ENCODE measurements at regions not wholly inside any gene's neighbourhood (a gene's known extent, or its start where the extent isn't known, plus 50 kb on each side); places are given as distances from the start of the nearest gene placed in this dataset.

DNA sequence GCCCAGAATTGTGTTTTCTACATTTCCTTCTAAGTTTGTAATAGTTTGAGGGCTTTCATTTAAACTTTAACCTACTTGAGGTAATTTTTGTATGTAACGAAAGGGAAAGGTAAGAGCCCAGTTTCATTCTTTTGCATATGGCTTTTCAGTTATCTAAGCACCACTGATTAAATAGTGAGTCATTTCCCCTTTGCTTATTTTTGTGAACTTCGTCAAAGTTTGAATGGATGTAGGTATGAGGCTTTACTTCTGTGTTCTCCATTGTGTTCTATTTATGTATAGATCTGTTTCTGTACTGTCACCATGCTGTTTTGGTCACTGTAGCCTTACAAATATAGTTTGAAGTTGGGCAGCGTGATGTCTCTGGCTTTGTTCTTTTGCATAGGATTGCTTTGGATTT is 944.8 kb upstream of the CNTNAP5 start:
- DNase-seq = no peak

DNA sequence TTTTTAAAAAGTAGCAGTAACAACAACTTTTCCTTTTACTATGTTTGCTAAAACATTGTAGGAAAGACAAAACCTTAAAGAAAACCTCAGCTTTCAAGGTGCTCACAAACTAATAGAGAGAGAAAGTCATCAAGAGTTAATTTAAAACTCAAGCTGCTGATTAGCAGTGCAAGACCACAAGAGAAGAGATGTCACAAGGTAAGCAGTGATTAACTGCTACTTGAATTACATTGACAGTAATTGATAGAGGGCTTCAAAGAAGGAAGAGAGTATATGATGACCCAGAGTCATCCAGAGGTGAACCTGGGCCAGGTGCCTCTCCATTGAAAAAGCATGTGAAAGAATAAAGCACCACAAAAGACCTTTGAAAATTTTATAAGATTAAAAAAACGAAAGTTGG is 939.6 kb upstream of the CNTNAP5 start:
- DNase-seq = no peak

DNA sequence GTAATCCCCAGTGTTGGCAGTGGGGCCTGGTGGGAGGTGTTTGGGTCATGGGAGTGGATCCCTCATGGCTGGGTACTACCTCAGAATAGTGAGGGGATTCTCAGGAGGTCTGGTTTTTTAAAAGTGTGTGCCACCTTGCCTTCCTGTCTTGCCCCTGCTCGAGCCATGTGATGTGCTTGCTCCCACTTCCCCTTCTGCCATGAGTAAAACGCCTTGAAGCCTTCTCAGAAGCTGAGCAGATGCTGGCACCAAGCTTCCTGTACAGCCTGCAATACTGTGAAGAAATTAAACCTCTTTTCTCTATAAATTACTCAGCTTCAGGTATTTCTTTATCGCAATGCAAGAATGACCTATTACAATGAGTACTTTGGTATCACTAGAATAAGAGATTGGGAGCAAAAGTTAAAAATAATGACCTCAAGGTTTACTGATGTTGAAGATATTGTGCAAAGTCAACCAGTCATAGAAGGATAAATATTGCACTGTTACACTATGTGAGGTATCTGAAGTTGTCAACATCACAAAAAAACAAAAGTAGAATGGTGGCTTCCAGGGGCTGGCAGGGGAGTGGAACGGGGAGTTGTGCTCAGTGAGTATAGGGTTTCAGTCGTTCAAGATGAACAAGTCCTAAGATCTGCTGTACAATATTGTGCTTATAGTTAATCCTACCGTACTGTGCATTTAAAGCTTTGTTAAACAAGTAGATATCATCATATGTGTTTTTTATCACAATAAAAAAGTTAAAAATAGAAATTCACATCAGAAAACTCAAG is 938.3 kb upstream of the CNTNAP5 start:
- no peak for DNase-seq

DNA sequence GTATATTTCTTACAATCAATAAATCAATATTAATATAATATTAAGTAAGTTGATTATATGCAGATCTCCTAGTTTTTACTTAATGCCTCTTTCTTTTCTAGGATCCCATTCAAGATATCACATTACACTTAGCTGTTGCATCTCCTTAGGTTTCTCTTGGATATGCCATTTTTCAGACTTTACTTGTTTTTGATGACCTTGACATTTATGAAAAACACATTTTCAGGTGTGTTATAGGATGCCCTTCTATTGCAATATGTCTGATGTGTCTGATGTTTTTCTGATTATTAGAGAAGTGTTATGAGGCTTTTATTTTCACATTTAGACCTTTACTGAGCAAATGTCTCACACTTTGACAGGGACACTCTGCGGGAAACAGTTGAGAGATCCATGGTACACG is 933.6 kb upstream of the CNTNAP5 start:
- DNase-seq = no peak

DNA sequence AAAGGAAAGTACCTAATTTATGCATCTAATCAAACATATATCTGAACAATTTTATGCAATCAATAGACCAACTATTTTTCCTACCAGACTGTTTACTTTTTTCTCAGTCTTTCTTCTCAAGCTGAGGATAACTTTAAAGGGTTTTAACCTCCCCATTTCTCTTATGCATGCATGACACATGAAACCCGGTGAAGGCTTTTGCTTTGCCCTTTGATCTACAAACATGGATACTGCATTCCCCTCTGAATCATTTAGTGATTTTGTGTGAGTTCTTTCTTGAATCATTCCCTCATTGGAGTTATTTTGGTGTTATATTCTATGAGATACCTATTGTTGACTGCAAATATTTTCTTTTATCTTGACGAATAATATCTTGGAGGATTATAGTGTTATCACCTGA is 931.9 kb upstream of the CNTNAP5 start:
- DNase-seq = no peak

DNA sequence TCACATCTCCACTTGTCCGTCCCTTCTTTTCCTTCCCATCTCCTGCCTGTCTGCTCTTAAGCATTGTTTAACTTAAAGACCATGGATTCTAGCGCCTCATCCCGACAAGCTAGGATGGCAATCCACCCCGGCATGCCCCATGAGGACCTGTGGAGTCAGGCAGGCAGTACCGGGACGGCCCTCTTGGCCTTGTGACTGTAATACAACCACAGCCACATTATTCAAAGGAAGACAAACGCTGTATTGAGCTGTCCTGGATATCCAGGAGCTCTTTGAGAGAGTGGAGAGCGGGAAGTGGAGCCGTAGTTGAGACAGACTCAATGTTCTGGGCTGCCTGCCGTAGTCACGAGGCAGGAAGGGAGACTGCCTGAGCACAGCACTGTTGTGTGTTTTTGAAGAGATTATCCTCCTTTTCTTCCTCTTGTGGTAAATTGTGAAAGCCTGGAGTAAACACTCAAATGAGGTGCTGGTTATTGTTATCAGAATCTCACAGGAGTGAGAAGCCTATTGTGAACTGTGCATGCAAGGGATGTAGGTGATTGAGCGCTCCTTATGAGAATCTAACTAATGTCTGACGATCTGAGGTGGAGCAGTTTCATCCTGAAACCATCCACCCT is 929.8 kb upstream of the CNTNAP5 start:
- no peak for DNase-seq

DNA sequence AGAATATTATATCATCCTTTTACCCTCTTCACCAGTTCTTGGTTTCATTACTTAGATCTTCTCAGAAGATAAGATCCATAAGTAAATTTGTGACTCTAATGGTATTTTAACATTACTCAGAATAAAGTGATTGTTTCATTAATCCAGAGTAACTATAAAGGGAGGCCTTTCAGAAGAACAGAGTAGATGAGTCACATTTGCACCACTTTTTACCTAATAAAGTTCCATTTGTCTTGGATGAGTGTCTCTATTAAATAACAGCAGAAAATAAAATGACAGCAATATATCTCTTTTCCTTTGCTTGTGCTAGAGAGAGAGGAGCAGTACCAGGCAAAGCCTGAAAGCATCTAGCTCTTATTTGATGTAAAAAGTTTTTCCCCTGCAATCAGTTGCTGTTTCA is 926.5 kb upstream of the CNTNAP5 start:
- no peak for DNase-seq

DNA sequence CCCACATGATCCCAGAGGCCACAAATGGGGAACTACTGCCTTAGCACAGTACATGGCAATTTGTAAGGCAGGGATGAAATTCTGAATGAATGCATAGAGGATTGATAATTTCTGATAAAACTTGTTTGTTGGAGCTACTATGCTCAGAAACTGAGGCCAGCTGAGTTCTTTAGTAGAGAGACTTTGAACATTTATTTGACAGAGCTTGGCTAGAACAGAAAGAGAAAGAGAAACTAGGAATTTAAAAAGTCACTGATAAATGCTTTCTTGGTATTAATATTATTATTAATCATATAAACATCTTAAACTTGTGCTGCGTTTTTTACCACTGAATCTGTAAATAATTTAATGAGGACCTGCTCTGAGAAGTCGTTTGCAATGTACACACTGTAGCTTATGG is 923.7 kb upstream of the CNTNAP5 start:
- no peak for DNase-seq

DNA sequence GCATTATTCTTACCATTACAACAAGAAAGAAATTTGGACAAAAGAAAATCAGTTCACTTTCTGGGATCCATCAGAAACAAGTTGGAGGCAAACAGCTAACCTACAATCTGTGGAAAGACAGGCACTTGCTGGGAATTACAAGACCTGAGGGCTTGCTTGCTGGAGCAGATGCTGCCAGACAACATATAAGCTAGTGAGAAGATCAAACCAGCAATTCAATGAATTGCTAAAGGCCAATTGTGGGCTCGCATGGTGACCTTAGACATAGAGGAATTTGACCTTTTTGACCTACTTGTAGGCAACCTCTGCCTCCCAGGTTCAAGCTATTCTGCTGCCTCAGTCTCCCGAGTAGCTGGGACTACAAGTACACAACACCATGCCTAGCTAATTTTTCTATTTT is 921.2 kb upstream of the CNTNAP5 start:
- DNase-seq = no peak

DNA sequence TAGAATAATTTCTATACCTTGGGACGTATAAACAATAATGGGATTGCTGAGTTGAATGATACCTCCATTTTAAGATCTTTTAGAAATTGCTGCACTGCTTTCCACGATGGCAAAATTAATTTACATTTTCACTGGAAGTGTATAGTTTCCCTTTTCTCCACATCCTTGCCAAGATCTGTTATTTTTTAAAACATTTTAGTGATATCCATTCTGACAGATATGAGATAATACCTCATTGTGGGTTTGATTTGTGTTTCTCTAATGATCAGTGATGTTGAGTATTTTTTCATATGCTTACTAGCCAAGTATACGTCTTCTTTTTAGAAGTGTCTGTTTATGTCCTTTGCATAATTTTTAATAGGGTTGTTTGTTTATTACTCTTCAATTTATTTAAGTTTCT is 908.5 kb upstream of the CNTNAP5 start:
- no peak for DNase-seq

DNA sequence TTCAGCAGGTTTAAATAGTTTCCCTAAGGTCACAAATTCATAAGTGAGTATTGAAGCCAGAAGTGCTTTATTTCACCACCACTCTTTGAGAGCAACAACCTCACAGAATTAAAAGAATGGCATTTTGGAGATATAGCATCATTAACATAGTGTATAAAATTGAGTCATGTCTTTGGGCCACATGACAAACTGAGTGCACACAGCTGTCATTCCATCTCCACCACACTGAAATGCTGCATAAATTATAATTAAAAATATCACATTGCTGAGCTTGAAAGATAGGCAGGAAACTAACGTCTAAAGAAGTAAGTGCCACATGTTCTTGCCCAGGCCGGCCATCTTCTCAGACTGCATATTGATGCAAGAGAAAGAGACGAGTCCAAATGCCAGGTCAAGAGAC is 897.9 kb upstream of the CNTNAP5 start:
- no peak for DNase-seq

DNA sequence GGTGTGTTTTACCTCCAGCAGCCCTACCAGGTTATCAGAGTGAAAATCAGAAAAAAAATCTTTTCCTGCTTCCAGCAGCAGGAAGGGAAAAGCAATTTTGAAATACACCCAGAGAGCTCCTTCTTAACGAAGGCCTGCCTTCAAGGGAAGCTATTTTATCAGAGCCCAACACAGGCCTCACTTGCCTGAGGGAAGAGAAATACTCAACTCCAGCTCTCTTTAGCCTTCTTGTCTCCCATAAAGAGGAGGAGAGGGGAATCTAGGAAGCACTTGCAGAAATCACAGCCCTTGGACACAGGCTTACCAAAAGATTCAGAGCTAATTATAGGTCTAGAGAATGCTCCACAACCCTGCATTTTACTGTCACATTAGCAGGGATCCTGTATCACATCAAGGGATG is 896.1 kb upstream of the CNTNAP5 start:
- DNase-seq = no peak

DNA sequence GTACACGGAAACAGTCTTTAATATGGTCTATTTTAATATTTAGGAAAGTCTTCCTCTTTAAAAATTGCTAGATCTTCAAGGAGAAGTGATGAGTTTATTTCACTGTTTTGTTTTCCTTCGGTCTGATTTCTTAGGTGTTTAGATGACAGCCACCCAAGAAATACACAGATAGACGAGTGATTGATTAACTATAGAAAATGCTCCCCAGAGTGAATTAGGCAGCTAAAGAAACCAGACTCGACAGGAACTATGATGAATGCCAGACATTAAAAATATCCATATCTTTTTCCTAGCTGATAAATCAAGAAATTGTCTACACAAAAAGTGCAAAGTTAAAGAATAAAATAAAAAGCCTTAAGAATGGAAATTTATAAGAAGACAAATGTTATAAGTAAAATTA is 888.7 kb upstream of the CNTNAP5 start:
- no peak for DNase-seq

DNA sequence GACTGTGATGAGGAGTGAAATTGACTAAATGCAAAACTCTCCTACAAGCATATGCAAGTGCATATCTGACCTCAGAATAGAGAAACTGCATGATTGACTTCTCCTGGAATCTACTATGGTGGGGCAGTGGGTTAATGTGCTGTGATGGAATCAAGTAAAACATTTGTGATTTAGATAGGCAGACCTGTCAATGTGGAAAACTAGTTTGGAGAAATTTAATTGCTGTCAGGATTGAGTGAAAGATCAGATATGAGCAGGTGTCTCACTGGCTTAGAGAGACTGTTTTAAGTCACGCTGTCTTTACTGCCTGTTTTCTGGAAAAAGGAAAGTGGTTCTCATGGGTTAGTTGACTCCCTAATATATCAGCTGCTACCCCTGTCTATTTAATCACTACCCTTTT is 881.0 kb upstream of the CNTNAP5 start:
- DNase-seq = no peak

DNA sequence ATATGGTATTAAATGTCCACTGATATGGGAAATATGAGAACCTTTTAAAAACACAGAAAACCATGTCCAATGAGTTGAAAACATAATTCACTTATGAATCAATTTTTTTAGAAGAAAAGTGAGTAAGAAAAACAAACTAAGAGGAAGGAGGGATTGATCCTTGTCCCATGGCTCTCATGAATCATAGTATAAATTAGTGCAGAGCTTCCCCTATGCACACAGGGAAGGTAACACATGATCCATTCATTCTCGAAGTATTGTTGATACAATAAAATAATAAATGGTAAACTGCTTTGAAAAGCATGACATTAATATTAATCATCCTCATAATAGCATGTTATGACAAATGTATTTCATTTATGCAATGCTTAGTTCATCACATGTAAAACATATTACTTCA is 872.0 kb upstream of the CNTNAP5 start:
- DNase-seq = no peak

DNA sequence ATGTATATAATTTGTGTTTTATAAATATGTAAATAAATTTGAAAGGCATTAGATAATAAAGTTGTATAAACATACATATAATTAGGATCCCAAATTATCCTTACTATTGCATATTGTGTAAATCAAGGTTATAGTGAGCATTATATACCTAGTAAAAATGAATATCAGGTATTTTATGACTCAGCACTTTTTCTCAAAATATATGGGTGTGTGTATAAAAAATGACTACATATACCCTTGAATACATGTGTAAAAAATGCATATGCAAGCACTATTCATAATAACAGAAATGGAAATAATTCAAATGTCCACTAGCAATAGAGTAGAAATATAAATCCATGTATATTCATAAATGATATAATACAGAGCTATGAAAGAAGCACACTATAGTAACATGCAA is 870.9 kb upstream of the CNTNAP5 start:
- no peak for DNase-seq

DNA sequence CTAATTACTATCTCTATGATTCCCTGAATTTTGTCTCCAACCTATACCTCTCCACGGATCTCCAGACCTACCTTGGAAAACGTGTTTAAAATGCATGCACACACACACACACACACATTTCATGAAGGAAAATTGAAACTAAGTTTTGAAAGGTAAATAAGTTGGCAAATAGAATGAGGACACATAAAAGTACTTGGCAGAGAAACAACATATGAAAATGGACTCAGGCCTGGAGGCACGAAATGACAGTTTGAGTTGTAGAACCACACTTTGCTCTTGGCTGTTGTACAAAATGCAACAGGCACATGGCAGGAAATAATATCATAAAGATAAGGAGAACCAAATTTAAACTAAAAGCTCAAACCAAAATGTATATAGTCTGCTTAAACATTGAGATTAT is 868.1 kb upstream of the CNTNAP5 start:
- DNase-seq = no peak

DNA sequence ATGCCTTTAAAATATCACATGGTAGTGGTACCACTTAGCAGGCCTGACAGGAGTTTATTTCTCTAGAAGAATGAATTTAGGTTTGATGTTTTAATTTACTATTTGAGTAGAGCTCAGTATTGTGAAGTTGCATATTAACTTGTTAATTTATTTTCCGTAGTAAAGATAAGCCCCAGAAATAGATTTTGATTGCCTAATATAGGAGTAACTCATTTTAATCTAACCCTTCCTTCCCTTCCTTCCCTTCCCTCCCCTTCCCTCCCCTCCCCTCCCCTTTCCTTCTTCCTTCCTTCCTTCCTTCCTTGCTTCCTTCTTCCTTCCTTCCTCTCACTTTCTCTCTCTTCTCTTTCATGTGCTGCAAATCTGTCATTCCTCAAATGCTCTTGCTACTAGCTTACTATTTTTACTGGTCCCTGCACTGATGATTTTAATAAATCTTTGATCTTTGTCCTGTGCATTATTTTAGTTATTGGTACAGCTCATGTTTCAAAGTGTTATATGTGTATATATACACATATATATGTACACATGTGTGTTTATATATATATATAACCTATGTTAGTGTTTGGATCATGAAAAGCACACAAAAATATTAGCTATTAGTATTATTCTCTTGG is 862.6 kb upstream of the CNTNAP5 start:
- DNase-seq = no peak

DNA sequence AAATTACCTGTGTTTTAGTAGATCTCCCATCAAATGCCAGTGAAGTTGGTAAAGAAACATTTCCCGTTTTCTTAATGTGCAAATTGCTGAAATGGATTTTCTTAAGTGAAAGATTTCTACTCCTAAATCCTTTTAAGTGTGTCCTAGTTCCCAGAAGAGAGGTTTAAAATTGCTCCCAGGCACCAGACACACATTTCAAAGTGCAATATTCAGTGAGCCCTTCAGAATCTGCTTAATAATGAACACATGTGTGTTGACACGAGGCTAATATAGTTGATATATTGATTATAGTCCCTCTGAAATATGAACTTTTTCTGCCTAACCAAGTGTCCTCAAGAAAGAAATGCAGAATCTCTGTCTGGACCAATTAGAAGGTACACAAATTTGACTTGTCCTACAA is 861.7 kb upstream of the CNTNAP5 start:
- DNase-seq = no peak

DNA sequence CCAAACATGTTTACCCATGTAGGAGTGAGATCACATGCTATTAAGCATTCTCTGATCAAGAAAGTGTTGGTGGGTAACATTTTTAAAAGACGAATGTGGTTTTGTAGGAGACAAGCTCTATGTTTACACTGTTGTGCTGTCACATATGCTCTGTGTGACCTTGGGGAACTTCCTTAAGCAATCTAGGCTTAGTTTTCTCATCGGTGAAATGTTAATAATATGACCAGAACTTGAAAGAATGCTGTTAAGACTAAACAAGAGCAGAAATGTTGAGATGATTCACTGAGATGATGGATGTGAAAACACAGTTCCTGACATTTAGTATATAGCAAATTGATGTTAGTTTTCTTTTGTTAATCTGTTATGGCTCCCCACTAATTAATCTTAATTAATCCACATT is 860.9 kb upstream of the CNTNAP5 start:
- no peak for DNase-seq

DNA sequence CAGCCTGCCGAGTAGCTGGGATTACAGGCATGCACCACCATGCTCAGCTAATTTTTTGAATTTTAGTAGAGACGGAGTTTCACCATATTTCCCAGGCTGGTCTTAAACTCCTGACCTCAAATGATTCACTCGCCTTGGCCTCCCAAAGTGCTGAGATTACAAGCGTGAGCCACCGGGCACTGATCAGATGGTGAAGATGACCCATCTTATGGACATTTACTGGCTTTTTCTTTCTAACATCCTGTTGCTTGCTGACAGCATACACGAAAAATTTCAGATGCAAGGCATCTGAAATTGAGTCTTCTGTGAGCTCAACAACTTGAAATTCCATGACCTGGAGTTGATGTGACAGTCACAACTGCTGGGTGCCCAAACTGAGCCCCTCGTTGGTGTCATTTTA is 859.5 kb upstream of the CNTNAP5 start:
- no peak for DNase-seq

DNA sequence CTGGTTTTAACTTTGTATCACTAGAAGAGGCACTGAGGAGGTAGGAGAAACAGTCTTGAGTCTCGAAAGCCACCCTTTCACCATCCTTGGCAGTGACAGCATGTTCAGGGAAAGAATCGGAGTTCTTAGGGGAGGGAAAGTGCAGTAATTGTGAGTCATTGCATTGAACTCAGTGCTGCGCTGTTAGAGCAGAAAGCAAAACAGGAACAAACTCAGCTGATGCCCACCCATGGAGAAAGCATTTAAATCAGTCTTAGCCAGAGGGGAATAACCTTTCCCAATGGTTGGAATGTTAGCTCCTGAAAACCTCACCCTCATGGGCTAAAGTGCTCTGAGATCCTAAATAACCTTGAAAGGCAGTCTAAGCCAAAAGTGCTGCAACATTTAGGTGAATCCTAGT is 845.6 kb upstream of the CNTNAP5 start:
- no peak for DNase-seq

DNA sequence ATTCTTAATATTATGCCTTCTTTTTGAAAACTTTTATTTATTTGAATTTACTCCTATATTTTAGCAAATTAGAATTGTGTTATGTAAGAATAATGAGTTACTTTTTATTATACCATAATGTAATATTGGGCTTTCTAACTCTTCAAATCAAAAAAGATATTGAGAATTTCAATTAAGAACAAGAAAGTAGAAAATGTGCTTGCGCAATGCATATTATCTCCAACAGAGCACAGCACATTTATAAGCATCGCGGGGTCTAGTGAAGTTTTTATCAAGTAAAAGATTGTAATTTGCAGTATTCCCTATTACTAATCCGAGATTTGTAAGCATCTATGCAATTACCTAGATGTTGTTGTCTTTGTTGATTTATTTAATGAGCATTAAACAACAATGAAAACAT is 829.1 kb upstream of the CNTNAP5 start:
- no peak for DNase-seq

DNA sequence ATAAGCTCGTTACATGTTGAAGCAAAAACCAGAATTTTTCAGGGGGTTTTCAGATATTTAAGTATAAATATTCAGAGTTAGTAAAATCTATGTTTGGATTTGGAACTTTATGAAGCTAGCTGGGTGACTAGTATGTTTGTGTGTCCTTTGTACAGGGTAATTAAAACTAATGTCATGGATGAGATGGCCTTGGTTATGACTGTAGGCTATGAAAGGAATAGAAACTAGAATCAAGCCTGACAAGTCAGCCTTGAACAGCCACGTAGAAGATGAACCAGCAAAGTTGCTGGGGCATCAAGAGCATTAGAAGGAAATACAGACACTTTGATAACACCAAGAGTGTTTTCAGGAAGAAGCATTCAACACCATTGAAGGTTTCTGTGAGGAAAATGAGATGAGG is 825.1 kb upstream of the CNTNAP5 start:
- no peak for DNase-seq

DNA sequence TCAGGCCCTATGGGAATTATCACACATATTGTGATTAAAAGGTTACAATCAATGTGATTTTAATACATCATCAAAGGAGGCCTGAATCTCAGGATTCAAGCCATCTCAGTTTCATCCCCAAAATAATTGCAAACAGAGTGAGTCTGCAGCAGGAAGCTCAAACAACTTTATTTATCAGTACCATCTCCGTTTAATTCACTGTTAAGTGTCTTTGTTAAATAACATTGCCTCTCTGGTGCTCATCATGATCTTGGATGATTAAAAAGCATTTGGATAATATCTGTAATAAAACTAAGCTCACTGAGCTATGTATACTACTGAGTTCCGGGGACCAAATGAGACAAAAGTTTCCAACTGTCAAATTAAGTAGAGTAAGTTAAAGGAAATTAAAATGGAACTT is 817.8 kb upstream of the CNTNAP5 start:
- DNase-seq = no peak
